ENCODE measurements at regions not wholly inside any gene's neighbourhood (a gene's known extent, or its start where the extent isn't known, plus 50 kb on each side); places are given as distances from the start of the nearest gene placed in this dataset.

- Histone ChIP-seq H3K27ac (ENCODE audit: low read depth, low read length, poor library complexity, severe bottlenecking) (no peak overlapping the region), H3K9me3 (ENCODE audit: low read length) (no peaks in the 10 kb centered on the region), H3K79me2 (ENCODE audit: insufficient read depth, low read length) (no peaks in the 10 kb centered on the region), H4K20me1 (ENCODE audit: insufficient read depth, low read length) (no peaks in the 10 kb centered on the region), H3K9me2 (ENCODE audit: low read depth, low read length) (no peaks in the 10 kb centered on the region), H3K4me3 (ENCODE audit: low read depth, low read length, poor library complexity, severe bottlenecking) (no peak overlapping the region), H3K4me1 (ENCODE audit: insufficient read depth, low read length, severe bottlenecking) (no peaks in the 10 kb centered on the region), H3K9ac (ENCODE audit: low read length) (no peak overlapping the region), H3K27me3 (ENCODE audit: insufficient read depth, low read length) (no peaks in the 10 kb centered on the region), H3F3A (ENCODE audit: insufficient read depth, low read length) (no peaks in the 10 kb centered on the region), H2AFZ (ENCODE audit: low read length) (no peak overlapping the region), H3K4me2 (ENCODE audit: low read length) (no peak overlapping the region), H3K36me3 (ENCODE audit: insufficient read depth, low read length) (no peaks in the 10 kb centered on the region)
- no peak for TF ChIP-seq CTCF (IDR thresholded peaks at IDR 0.05; ENCODE audit: low read length)
- no peak for TF ChIP-seq EZH2 (IDR thresholded peaks at IDR 0.05; ENCODE audit: borderline replicate concordance, low read length)
Measured at GRCh38 chr6:112433457-112433856, 86.3 kb downstream of the RFPL4B start.

GRCh38 chr6:112434896-112435435 lies 87.8 kb downstream of the RFPL4B start:
- Histone ChIP-seq H3K36me3 (ENCODE audit: insufficient read depth, low read length) (no peaks in the 10 kb centered on the region), H3K4me3 (ENCODE audit: low read depth, low read length, poor library complexity, severe bottlenecking) (no peak overlapping the region), H3K27me3 (ENCODE audit: insufficient read depth, low read length) (no peaks in the 10 kb centered on the region), H3K9me3 (ENCODE audit: low read length) (no peaks in the 10 kb centered on the region), H2AFZ (ENCODE audit: low read length) (no peak overlapping the region), H4K20me1 (ENCODE audit: insufficient read depth, low read length) (no peaks in the 10 kb centered on the region), H3K79me2 (ENCODE audit: insufficient read depth, low read length) (no peaks in the 10 kb centered on the region), H3K9ac (ENCODE audit: low read length) (no peak overlapping the region), H3K9me2 (ENCODE audit: low read depth, low read length) (no peaks in the 10 kb centered on the region), H3K4me1 (ENCODE audit: insufficient read depth, low read length, severe bottlenecking) (no peaks in the 10 kb centered on the region), H3K27ac (ENCODE audit: low read depth, low read length, poor library complexity, severe bottlenecking) (no peak overlapping the region), H3K4me2 (ENCODE audit: low read length) (no peak overlapping the region), H3F3A (ENCODE audit: insufficient read depth, low read length) (no peaks in the 10 kb centered on the region)
- TF ChIP-seq EZH2 (IDR thresholded peaks at IDR 0.05; ENCODE audit: borderline replicate concordance, low read length) (no peak), CTCF (IDR thresholded peaks at IDR 0.05; ENCODE audit: low read length) (no peak)

GRCh38 chr6:112437058-112437457 lies 89.9 kb downstream of the RFPL4B start:
- TF ChIP-seq EZH2 (IDR thresholded peaks at IDR 0.05; ENCODE audit: borderline replicate concordance, low read length): no peak
- no peak for TF ChIP-seq CTCF (IDR thresholded peaks at IDR 0.05; ENCODE audit: low read length)
- no peak overlapping the region for H3K27ac ChIP-seq (ENCODE audit: low read depth, low read length, poor library complexity, severe bottlenecking)

More at GRCh38 chr6:112437058-112437457, 89.9 kb downstream of the RFPL4B start:
- no peaks in the 10 kb centered on the region for H3K9me2 ChIP-seq (ENCODE audit: low read depth, low read length)
- H3K36me3 ChIP-seq (ENCODE audit: insufficient read depth, low read length): no peaks in the 10 kb centered on the region
- no peak overlapping the region for H3K9ac ChIP-seq (ENCODE audit: low read length)
- no peak overlapping the region for H3K4me2 ChIP-seq (ENCODE audit: low read length)
- H2AFZ ChIP-seq (ENCODE audit: low read length): no peak overlapping the region
- no peaks in the 10 kb centered on the region for H3K79me2 ChIP-seq (ENCODE audit: insufficient read depth, low read length)
- no peaks in the 10 kb centered on the region for H3K4me1 ChIP-seq (ENCODE audit: insufficient read depth, low read length, severe bottlenecking)
- H3F3A ChIP-seq (ENCODE audit: insufficient read depth, low read length): no peaks in the 10 kb centered on the region
- H3K4me3 ChIP-seq (ENCODE audit: low read depth, low read length, poor library complexity, severe bottlenecking): no peak overlapping the region
- H4K20me1 ChIP-seq (ENCODE audit: insufficient read depth, low read length): no peaks in the 10 kb centered on the region
- no peaks in the 10 kb centered on the region for H3K9me3 ChIP-seq (ENCODE audit: low read length)
- H3K27me3 ChIP-seq (ENCODE audit: insufficient read depth, low read length): no peaks in the 10 kb centered on the region
